ENCODE measurements at regions not wholly inside any gene's neighbourhood (a gene's known extent, or its start where the extent isn't known, plus 50 kb on each side); places are given as distances from the start of the nearest gene placed in this dataset.

GRCh38 chr6:102936959-102937358, 1543.5 kb downstream of the GRIK2 start:
- TF ChIP-seq CTCF (IDR thresholded peaks at IDR 0.05) (no peak), POLR2A (IDR thresholded peaks at IDR 0.05; ENCODE audit: low read depth) (no peak), EP300 (IDR thresholded peaks at IDR 0.05) (no peak), POLR2AphosphoS5 (IDR thresholded peaks at IDR 0.05) (no peak)

Data from esophagus muscularis mucosa (tissue), 4 donors.